Epithelial cell of proximal tubule (primary cell): ENCODE measurements at regions not wholly inside any gene's neighbourhood (a gene's known extent, or its start where the extent isn't known, plus 50 kb on each side); places are given as distances from the start of the nearest gene placed in this dataset.
A peak's percentile ranks its signal among the peaks of the same experiment; 100 is the strongest.

Experiments used
- DNase-seq: peaks from one replicate; pipeline ENCODE4 v3.0.0-alpha.2; 2011; ENCODE audit warnings: low read depth
- H3K4me3 ChIP-seq: 2 replicates; pipeline ENCODE4 v1.5.1; 2011; ENCODE audit warnings: low read depth, mild to moderate bottlenecking, low read length
- CTCF ChIP-seq: conservative IDR thresholded peaks from 2 replicates; pipeline ENCODE4 v1.5.1; 2012; ENCODE audit warnings: low read depth, mild to moderate bottlenecking, low read length

DNA sequence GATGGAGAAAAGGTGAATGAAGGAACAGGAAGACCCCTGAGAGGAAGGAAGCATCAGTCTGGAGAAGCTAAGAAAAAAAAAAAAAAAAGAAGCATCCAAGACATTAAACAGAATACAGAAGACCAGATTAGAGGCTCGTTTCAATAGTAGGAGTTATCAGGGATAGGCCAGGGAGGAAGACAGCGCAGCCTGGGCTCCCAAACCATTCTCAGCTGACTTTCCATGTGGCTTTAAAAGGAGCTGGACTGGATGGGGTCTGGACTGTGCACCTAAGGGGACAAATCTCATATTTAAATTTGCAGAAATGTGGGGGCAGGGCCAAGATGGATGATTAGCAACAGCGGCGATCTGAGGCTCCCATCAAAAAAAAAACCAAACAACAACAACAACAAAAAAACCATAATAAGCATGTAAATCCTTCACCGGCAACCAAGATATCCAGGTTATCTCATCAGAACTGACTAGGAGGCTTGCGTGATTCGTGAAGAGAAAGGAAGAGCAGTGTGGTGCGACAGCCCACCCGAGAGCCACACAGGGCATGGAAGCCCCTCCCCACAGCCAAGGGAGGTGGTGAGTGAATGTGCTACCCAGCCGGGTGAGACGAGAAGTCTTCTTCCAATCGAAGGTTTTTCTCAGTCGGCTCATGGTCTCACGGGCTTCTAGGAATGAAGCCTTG, 114.9 kb upstream of the ADAMTS16 start:
- peak overlapping the region; percentile 31 for H3K4me3 ChIP-seq
- DNase-seq = no peak
- no peak for TF ChIP-seq CTCF

DNA sequence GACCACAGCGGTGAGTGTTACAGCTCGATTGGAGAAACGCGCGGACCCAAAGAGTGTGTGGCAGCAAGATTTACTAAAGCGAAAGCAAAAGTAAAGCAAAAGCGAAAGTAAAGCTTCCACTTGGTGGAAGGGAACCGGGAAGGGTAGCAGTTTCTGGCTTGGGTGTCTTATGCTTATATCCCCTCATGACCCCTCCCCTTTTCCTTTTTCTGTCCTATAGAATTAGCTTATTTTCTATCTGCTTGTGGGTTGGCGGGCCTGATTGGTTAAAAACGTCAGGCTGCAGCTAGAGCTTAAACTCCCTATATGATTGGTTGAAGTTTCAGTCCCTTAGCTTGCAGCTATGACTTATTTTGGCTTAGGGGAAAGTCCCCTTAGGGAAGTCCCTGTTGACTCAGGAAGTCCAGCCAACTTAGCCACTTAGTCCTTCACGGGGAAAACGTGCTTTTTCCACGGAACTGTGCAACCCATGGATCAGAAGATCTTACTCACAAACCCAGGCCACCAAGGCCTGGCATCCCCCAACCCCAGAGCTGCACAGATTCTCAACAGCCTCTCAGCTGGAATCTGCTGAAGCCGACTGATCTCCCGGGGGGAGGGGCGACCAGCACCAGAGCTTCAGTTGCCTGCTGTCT, 114.2 kb upstream of the ADAMTS16 start:
- peak overlapping the region; percentile 31 for H3K4me3 ChIP-seq
- TF ChIP-seq CTCF = no peak
- peak; percentile 51 for DNase-seq

- no peak for TF ChIP-seq CTCF
- no peak for DNase-seq
- no peak overlapping the region for H3K4me3 ChIP-seq
Observed at GRCh38 chr5:5026409-5026785, 113.7 kb upstream of the ADAMTS16 start.

DNA sequence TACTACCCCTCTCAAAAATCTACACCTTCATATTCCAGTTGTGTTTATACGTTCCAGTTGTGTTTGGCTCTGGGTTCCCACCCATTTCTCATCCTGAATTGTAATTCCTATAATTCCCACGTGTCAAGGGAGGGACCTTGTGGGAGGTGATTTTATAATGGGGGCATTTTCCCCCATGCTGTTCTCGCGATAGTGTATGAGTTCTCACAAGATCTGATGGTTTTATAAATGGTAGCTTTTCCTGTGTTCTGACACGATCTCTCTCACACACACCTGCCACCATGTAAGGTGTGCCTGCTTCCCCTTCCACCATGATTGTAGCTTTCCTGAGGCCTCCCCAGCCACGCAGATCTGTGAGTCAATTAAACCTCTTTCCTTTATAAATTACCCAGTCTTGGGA, 108.5 kb upstream of the ADAMTS16 start:
- DNase-seq = no peak
- no peak overlapping the region for H3K4me3 ChIP-seq
- no peak for TF ChIP-seq CTCF

DNA sequence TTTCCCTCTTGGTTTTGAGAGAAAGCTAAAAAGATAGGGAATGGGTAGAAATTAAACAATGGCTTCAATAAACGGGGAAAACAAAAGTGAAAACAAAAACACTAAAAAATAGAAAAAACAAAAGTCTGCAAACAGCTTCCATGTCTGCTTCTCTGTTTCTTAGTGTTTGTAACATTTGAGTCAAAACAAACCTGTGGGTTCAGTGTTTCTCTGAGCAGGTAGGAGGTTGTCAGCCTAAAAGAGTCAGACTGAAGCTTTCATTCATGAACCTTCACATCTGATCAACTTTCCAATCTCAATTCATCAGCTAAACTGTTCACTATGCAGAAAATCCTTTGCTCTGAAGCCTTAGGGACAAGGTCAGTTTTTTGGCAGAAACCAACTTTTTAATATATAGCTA, 102.5 kb upstream of the ADAMTS16 start:
- no peak for TF ChIP-seq CTCF
- no peak for DNase-seq
- H3K4me3 ChIP-seq = no peak overlapping the region

GRCh38 chr5:5039918-5040317, 100.2 kb upstream of the ADAMTS16 start:
- no peak for DNase-seq
- TF ChIP-seq CTCF = no peak
- H3K4me3 ChIP-seq = no peak overlapping the region

- no peak for DNase-seq
- no peak for TF ChIP-seq CTCF
- H3K4me3 ChIP-seq = no peak overlapping the region
Observed at GRCh38 chr5:5040712-5041111, 99.4 kb upstream of the ADAMTS16 start.
